ENCODE measurements at regions not wholly inside any gene's neighbourhood (a gene's known extent, or its start where the extent isn't known, plus 50 kb on each side); places are given as distances from the start of the nearest gene placed in this dataset.

GRCh38 chr2:139773720-139774277 lies 993.6 kb upstream of the NXPH2 start:
- TF ChIP-seq SETDB1 (IDR thresholded peaks at IDR 0.05; ENCODE audit: low read length) = no peak
- no peak for TF ChIP-seq HDAC6 (IDR thresholded peaks at IDR 0.05; ENCODE audit: low read depth, low read length)
- no peak for TF ChIP-seq POLR2A (conservative IDR thresholded peaks at IDR 0.05)
- TF ChIP-seq FOXK2 (conservative IDR thresholded peaks at IDR 0.05 in 1 of 2, IDR thresholded peaks at IDR 0.05 in 1 of 2; ENCODE audit: low read depth in 2 of 2) = no peak
- TF ChIP-seq CTCF (IDR thresholded peaks at IDR 0.05 in 2 of 3, conservative IDR thresholded peaks at IDR 0.05 in 1 of 3; ENCODE audit: insufficient read depth in 2 of 3, low read depth in 1 of 3, low read length in 3 of 3) = no peak
- TF ChIP-seq FOXP4 (CRISPR knock-in tag; IDR thresholded peaks at IDR 0.05; ENCODE audit: borderline replicate concordance) = no peak
- no peak for TF ChIP-seq ATF1 (CRISPR knock-in tag; IDR thresholded peaks at IDR 0.05)
- no peak for TF ChIP-seq ATF1 (tag; IDR thresholded peaks at IDR 0.05)
- TF ChIP-seq MAZ (CRISPR knock-in tag; conservative IDR thresholded peaks at IDR 0.05 in 1 of 2, IDR thresholded peaks at IDR 0.05 in 1 of 2) = no peak
- TF ChIP-seq MAX (CRISPR knock-in tag; IDR thresholded peaks at IDR 0.05) = no peak
- no peak for TF ChIP-seq ZNF121 (CRISPR knock-in tag; conservative IDR thresholded peaks at IDR 0.05)
- TF ChIP-seq CTBP1 (IDR thresholded peaks at IDR 0.05; ENCODE audit: borderline replicate concordance) = no peak
